Loucy (cell line): ENCODE measurements at regions not wholly inside any gene's neighbourhood (a gene's known extent, or its start where the extent isn't known, plus 50 kb on each side); places are given as distances from the start of the nearest gene placed in this dataset.

Experiments
- CTCF ChIP-seq: fragments of 200-600 bp; sonication (generic); conservative IDR thresholded peaks from 2 replicates; pipeline ENCODE4 v1.5.1; 2014; ENCODE audit warnings: mild to moderate bottlenecking, antibody characterized with exemption, low read length
- EZH2phosphoT487 ChIP-seq: fragments of 200-600 bp; IDR thresholded peaks from 2 replicates; pipeline ENCODE4 v1.6.1; 2018; ENCODE audit warnings: antibody characterized with exemption, mild to moderate bottlenecking, moderate library complexity, borderline replicate concordance

- TF ChIP-seq CTCF: no peak
- TF ChIP-seq EZH2phosphoT487: no peak
Observed at GRCh38 chr11:33490842-33491370, 209.7 kb downstream of the C11orf91 start.
